ENCODE measurements at regions not wholly inside any gene's neighbourhood (a gene's known extent, or its start where the extent isn't known, plus 50 kb on each side); places are given as distances from the start of the nearest gene placed in this dataset.

DNA sequence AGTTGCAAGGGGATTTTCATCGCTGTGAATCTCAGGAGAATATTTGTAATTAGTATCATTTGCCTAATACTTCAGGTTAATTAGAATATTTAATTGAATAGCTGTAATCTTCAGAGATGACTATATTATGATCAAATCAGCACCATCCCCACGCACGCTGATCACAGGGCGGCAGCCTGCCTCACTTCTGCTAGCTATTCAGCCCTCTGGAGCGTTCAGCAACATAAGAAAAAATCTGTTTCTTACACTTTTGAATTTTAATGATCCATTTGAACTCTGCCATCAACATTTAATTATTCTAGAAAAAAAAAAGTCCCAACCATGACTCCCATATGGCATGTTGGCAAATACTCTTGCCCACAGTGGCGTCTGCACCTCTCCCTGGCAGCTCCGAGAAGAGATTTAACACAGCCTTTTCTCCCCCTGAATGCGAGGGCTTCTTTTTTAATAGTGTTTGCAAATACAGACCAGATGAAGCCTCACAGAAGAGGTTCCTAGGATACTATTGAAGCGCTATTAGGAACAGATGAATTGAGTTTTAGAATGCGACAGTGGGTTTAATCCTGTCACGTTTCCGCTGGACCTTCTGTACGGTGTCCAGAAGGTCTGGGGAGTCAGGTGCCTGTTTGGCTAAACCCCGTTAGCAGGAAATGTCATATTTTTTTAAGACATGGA, 731.9 kb upstream of the SALL3 start:
- no peak for TF ChIP-seq EP300 (IDR thresholded peaks at IDR 0.05)
- TF ChIP-seq POLR2A (IDR thresholded peaks at IDR 0.05), result no peak
